ENCODE measurements at regions not wholly inside any gene's neighbourhood (a gene's known extent, or its start where the extent isn't known, plus 50 kb on each side); places are given as distances from the start of the nearest gene placed in this dataset.

DNA sequence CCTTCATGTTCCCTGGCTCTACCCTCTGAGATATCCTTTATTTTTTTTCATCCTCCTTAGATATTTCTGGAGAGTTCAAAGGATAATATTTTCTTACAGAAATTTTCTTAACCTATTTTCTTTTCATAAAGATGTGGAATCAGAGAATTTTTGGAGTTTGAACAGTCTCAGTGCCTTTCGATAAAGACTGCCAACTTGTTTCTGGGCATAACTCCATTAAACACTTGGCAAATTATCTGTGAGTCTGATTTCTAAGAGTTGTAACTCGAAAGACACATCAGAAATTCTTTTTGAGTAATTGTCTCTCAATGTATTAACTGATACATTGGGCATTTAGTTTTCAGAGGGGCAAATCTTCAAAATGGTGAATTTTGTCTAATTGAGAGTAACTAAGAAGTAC, 1255.6 kb downstream of the NCAM2 start:
- WGBS, 2 donors = 46 to 66% methylated on average over 2 of the region's 2 CpGs
- H3K27me3 ChIP-seq = no peaks in the 10 kb centered on the region
- TF ChIP-seq POLR2A (IDR thresholded peaks at IDR 0.05) = no peak
- no peak for TF ChIP-seq CTCF (IDR thresholded peaks at IDR 0.05)
- intact Hi-C loops (cut with DNase I) = no loop called here
- no peak for DNase-seq
- no peaks in the 10 kb centered on the region for H3K36me3 ChIP-seq
- H3K4me3 ChIP-seq = no peak overlapping the region
- H3K9me3 ChIP-seq = no peaks in the 10 kb centered on the region
- no peaks in the 10 kb centered on the region for H3K4me1 ChIP-seq
- no peak overlapping the region for H3K27ac ChIP-seq

GRCh38 chr21:22258821-22259220, 1260.6 kb downstream of the NCAM2 start:
- Histone ChIP-seq H3K4me1 (no peaks in the 10 kb centered on the region), H3K4me3 (no peak overlapping the region), H3K9me3 (peaks cover 0 to 5% (median 0%) of the 10 kb centered on the region in 3 donors), H3K27me3 (no peaks in the 10 kb centered on the region), H3K36me3 (no peaks in the 10 kb centered on the region), H3K27ac (no peak overlapping the region)
- no peak for DNase-seq
- WGBS, 2 donors = 63 to 83% methylated on average over 1 of the region's 1 CpG
- intact Hi-C loops (cut with DNase I) = no loop called here
- TF ChIP-seq POLR2A (IDR thresholded peaks at IDR 0.05) = no peak
- TF ChIP-seq CTCF (IDR thresholded peaks at IDR 0.05) = no peak

GRCh38 chr21:22260274-22260673, 1262.1 kb downstream of the NCAM2 start:
- no peak overlapping the region for H3K4me3 ChIP-seq
- intact Hi-C loops (cut with DNase I) = no loop called here
- no peak for DNase-seq
- no peaks in the 10 kb centered on the region for H3K4me1 ChIP-seq
- H3K27ac ChIP-seq = no peak overlapping the region
- TF ChIP-seq POLR2A (IDR thresholded peaks at IDR 0.05) (no peak), CTCF (IDR thresholded peaks at IDR 0.05) (no peak)
- no peaks in the 10 kb centered on the region for H3K36me3 ChIP-seq
- 81 to 87% methylated on average over 2 of the region's 2 CpGs for WGBS, 2 donors
- no peaks in the 10 kb centered on the region for H3K27me3 ChIP-seq
- H3K9me3 ChIP-seq = peaks cover 0 to 5% (median 0%) of the 10 kb centered on the region in 3 donors

GRCh38 chr21:22263890-22264289, 1265.7 kb downstream of the NCAM2 start:
- intact Hi-C loops (cut with DNase I) = no loop called here
- TF ChIP-seq POLR2A (IDR thresholded peaks at IDR 0.05) (no peak), CTCF (IDR thresholded peaks at IDR 0.05) (no peak)
- H3K4me1 ChIP-seq = no peaks in the 10 kb centered on the region
- WGBS, 2 donors = 90 to 93% methylated on average over 8 of the region's 8 CpGs
- H3K9me3 ChIP-seq = peaks cover 0 to 5% (median 3%) of the 10 kb centered on the region in 3 donors
- no peak overlapping the region for H3K27ac ChIP-seq
- H3K36me3 ChIP-seq = no peaks in the 10 kb centered on the region
- DNase-seq = no peak
- no peak overlapping the region for H3K4me3 ChIP-seq
- no peaks in the 10 kb centered on the region for H3K27me3 ChIP-seq

DNA sequence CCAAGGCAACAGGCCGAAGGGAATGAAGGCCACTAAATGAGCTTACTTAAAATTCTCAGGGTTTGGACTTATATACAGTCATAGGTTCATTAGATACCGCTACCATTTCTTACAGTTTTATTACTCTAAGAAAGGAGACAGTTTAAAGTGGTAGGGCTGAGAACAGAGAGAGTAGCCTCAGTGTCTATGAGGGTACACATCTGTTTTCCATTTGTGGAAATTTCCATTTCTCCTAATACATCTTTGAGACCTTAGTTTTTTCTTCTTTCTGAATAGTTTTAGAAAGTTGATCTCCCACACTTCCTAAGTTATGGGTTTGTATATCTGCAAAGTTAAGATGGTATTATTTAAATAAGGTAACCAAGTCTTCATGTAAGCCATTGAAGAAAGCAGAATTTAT, 1279.1 kb downstream of the NCAM2 start:
- 72 to 75% methylated on average over 2 of the region's 2 CpGs for WGBS, 2 donors
- Histone ChIP-seq H3K9me3 (peaks cover 0 to 4% (median 0%) of the 10 kb centered on the region in 3 donors), H3K36me3 (no peaks in the 10 kb centered on the region), H3K4me3 (no peak overlapping the region), H3K4me1 (no peaks in the 10 kb centered on the region), H3K27me3 (no peaks in the 10 kb centered on the region), H3K27ac (no peak overlapping the region)
- TF ChIP-seq CTCF (IDR thresholded peaks at IDR 0.05) (no peak), POLR2A (IDR thresholded peaks at IDR 0.05) (no peak)
- DNase-seq = no peak
- intact Hi-C loops (cut with DNase I) = no loop called here
